ENCODE measurements at regions not wholly inside any gene's neighbourhood (a gene's known extent, or its start where the extent isn't known, plus 50 kb on each side); places are given as distances from the start of the nearest gene placed in this dataset.

- no peak for TF ChIP-seq POLR2A (IDR thresholded peaks at IDR 0.05; ENCODE audit: low read depth, low read length)
- no peak for TF ChIP-seq SPI1 (IDR thresholded peaks at IDR 0.05; ENCODE audit: low read depth, low read length)
- no peak for TF ChIP-seq POLR2AphosphoS5 (IDR thresholded peaks at IDR 0.05; ENCODE audit: low read depth, low read length)
- TF ChIP-seq TAF1 (IDR thresholded peaks at IDR 0.05; ENCODE audit: low read depth, low read length), result no peak
- no peak for TF ChIP-seq POU2F2 (IDR thresholded peaks at IDR 0.05; ENCODE audit: low read depth, low read length)
Measured at GRCh38 chr12:91461061-91461460, 278.4 kb upstream of the DCN start.

Data from GM12891 (cell line).